GM23338 (cell line): ENCODE measurements at regions not wholly inside any gene's neighbourhood (a gene's known extent, or its start where the extent isn't known, plus 50 kb on each side); places are given as distances from the start of the nearest gene placed in this dataset.

ENCODE experiments used
- CREB1 ChIP-seq: fragments of 250-450 bp; sonication (Bioruptor Pico); IDR thresholded peaks from 2 replicates; pipeline ENCODE4 v1.5.0; 2020; ENCODE audit warnings: low read depth, mild to moderate bottlenecking, moderate library complexity
- CTCF ChIP-seq, 2 experiments: fragments of 200-600 bp in 1 of 2; sonication (generic) in 1 of 2; conservative IDR thresholded peaks; 2 replicates each; pipeline versions ENCODE4 v1.5.1 to v1.6.1; 2016 to 2017; ENCODE audit warnings: antibody characterized with exemption in 2 of 2, low read depth in 2 of 2, mild to moderate bottlenecking in 2 of 2, moderate library complexity in 1 of 2
- ETS1 ChIP-seq: IDR thresholded peaks from 2 replicates; pipeline ENCODE4 v1.6.1; 2016; ENCODE audit warnings: antibody characterized with exemption
- EZH2 ChIP-seq: fragments of 200-600 bp; sonication (generic); IDR thresholded peaks from one replicate; pipeline ENCODE4 v1.8.0; 2017; ENCODE audit warnings: antibody characterized with exemption, mild to moderate bottlenecking, low read depth; ENCODE audit not compliant: unreplicated experiment
- EZH2phosphoT487 ChIP-seq: fragments of 200-600 bp; sonication (generic); IDR thresholded peaks from one replicate; pipeline ENCODE4 v1.8.1; 2018; ENCODE audit warnings: antibody characterized with exemption; ENCODE audit not compliant: unreplicated experiment
- JUNB ChIP-seq: IDR thresholded peaks from one replicate; pipeline ENCODE4 v1.6.1; 2016; ENCODE audit warnings: antibody characterized with exemption; ENCODE audit not compliant: unreplicated experiment
- NANOG ChIP-seq: IDR thresholded peaks from 2 replicates; pipeline ENCODE4 v1.6.1; 2016; ENCODE audit warnings: antibody characterized with exemption, borderline replicate concordance
- POLR2AphosphoS5 ChIP-seq: IDR thresholded peaks from 2 replicates; pipeline ENCODE4 v1.6.1; 2016; ENCODE audit warnings: antibody characterized with exemption, low read depth
- REST ChIP-seq: IDR thresholded peaks from one replicate; pipeline ENCODE4 v1.6.1; 2018; ENCODE audit warnings: antibody characterized with exemption; ENCODE audit not compliant: unreplicated experiment
- STAT1 ChIP-seq: IDR thresholded peaks from one replicate; pipeline ENCODE4 v1.6.1; 2016; ENCODE audit warnings: antibody characterized with exemption; ENCODE audit not compliant: unreplicated experiment
- ZNF114 ChIP-seq: fragments of 250-450 bp; sonication (Bioruptor Pico); IDR thresholded peaks from 2 replicates; pipeline ENCODE4 v1.5.0; 2020; ENCODE audit warnings: mild to moderate bottlenecking, moderate library complexity
- ZNF462 ChIP-seq: fragments of 250-450 bp; sonication (Bioruptor Pico); IDR thresholded peaks from 2 replicates; pipeline ENCODE4 v1.5.0; 2020; ENCODE audit warnings: mild to moderate bottlenecking, moderate library complexity

GRCh38 chr4:128380306-128380705, 92.7 kb upstream of the PGRMC2 start:
- TF ChIP-seq ETS1 (no peak), CTCF (conservative IDR thresholded peaks at IDR 0.05; ENCODE audit: low read depth in 2 of 2) (no peak), EZH2phosphoT487 (no peak), REST (no peak), CREB1 (CRISPR knock-in tag) (no peak), STAT1 (no peak), EZH2 (no peak), POLR2AphosphoS5 (no peak), ZNF114 (no peak), NANOG (no peak), JUNB (no peak), ZNF462 (no peak)
